ENCODE measurements at regions not wholly inside any gene's neighbourhood (a gene's known extent, or its start where the extent isn't known, plus 50 kb on each side); places are given as distances from the start of the nearest gene placed in this dataset.

DNA sequence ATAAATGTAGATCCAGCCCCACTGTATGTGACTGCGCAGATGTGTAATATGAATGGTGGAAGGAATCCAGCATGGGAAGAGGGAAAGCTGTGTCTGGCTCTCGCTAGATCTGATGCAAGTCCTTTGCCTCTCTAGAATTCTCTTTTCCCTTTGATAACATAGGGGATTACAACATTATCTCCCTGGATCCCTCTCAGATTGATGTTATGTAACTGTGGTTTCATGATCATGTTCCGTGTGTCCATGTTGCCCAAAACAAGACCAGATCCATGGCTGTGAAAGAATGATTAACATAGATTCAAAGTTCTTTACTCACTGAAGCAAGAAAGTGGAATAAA is 184.0 kb upstream of the UBL3 start:
- intact Hi-C loops (cut with DNase I): no loop called here
- H3K9me3 ChIP-seq: no peaks in the 10 kb centered on the region
- WGBS, 2 donors: 76 to 85% methylated on average over 3 of the region's 3 CpGs
- peaks cover 0 to 17% (median 1%) of the 10 kb centered on the region in 7 donors for H3K27me3 ChIP-seq
- peaks cover 0 to 13% (median 9%) of the 10 kb centered on the region in 9 donors for H3K4me1 ChIP-seq
- no peaks in the 10 kb centered on the region for H3K36me3 ChIP-seq
- ATAC-seq: peak in 5 of 8 donors; percentile 24 to 83 (median 58)
- no peak for TF ChIP-seq CTCF (IDR thresholded peaks at IDR 0.05)
- no peak overlapping the region for H3K27ac ChIP-seq
- no peak overlapping the region for H3K4me3 ChIP-seq
- no peak for DNase-seq

DNA sequence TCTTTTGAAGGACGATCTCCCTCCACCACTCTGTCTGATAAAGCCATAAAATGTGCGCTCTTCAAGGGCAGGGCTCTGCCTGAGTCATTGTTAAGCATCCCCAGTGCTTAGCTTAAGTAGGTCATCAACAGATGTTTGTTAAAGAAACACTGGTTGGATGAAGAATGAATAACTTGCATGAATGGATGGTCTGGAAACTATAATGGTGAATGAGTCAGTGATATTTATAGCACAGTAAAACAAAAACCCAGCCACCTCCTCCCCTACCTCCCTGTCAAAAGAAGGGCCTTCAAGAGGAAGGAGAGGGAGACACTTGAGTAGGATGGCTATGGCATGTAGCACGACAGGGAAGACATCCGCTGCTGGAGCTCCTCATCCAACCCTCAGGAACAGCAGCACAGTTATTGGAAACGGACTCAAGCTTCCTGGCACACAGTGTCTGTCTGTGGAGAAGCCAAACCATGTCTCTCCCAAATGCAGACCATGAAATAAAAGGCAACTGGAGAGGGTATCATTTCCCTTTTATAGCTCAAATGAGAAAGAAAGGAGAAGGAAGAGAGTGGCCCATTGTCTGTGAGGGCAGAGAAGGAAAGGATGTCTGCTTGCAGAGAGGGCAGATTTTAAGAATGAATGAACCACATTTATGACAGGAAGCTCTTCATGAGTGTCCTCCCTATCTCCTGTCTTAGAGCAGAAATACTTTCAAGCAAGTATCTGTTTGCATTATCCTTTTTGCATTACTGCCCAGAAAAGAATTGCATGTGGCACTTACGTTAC is 183.5 kb upstream of the UBL3 start:
- Histone ChIP-seq H3K27ac (no peak overlapping the region), H3K4me1 (peaks cover 0 to 13% (median 9%) of the 10 kb centered on the region in 9 donors), H3K27me3 (peaks cover 0 to 15% (median 0%) of the 10 kb centered on the region in 7 donors), H3K36me3 (no peaks in the 10 kb centered on the region), H3K4me3 (no peak overlapping the region), H3K9me3 (no peaks in the 10 kb centered on the region)
- no peak for DNase-seq
- intact Hi-C loops (cut with DNase I): no loop called here
- peak in 6 of 8 donors; percentile 35 to 74 (median 61) for ATAC-seq
- TF ChIP-seq CTCF (IDR thresholded peaks at IDR 0.05): no peak
- 44% methylated on average over 6 of the region's 6 CpGs for WGBS, 2 donors

DNA sequence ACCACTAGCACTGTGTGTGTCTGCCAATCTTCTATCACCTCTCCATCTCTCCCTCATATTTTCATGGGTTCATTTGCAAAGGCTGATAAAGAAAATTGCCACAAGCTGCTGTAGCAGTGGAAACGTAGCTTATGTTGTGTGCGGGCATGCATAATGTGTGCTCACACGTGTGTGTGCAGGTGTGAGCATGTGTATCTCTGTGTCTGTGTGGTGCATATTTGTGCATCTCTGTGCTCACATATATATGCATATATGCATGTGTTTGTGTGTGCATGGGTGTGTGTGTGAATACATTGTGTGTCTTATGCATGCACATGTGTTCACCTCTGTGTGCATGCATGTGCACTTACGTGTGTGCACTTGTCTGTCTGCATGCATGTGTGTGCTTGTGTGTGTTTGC is 181.8 kb upstream of the UBL3 start:
- Histone ChIP-seq H3K27ac (no peak overlapping the region), H3K9me3 (no peaks in the 10 kb centered on the region), H3K36me3 (no peaks in the 10 kb centered on the region), H3K27me3 (peaks cover 0 to 4% (median 0%) of the 10 kb centered on the region in 7 donors), H3K4me3 (no peak overlapping the region), H3K4me1 (peaks cover 0 to 13% (median 9%) of the 10 kb centered on the region in 9 donors)
- ATAC-seq: peak in 1 of 8 donors; percentile 55
- intact Hi-C loops (cut with DNase I): no loop called here
- DNase-seq: no peak
- no peak for TF ChIP-seq CTCF (IDR thresholded peaks at IDR 0.05)
- WGBS, 2 donors: 83 to 90% methylated on average over 4 of the region's 4 CpGs

GRCh38 chr13:30031488-30031887 is 181.1 kb upstream of the UBL3 start:
- Histone ChIP-seq H3K9me3 (no peaks in the 10 kb centered on the region), H3K4me3 (no peak overlapping the region), H3K36me3 (no peaks in the 10 kb centered on the region), H3K27me3 (no peaks in the 10 kb centered on the region), H3K27ac (no peak overlapping the region), H3K4me1 (peaks cover 0 to 13% (median 9%) of the 10 kb centered on the region in 9 donors)
- intact Hi-C loops (cut with DNase I): no loop called here
- no peak for TF ChIP-seq CTCF (IDR thresholded peaks at IDR 0.05)
- ATAC-seq (no peak), DNase-seq (no peak)
- 71 to 72% methylated on average over 5 of the region's 5 CpGs for WGBS, 2 donors
